Thyroid gland (tissue), 4 donors: ENCODE measurements at regions not wholly inside any gene's neighbourhood (a gene's known extent, or its start where the extent isn't known, plus 50 kb on each side); places are given as distances from the start of the nearest gene placed in this dataset.

Source experiments
- DNase-seq, 2 donors: peaks; one replicate each; pipeline ENCODE4 v3.0.0-alpha.2; 2019
- H3K27ac ChIP-seq, 3 donors: fragments of 200-600 bp; sonication (generic); 1 replicate in 2 of 3; 2 replicates in 1 of 3; pipeline ENCODE4 v1.5.1; 2016 to 2019; ENCODE audit warnings: mild to moderate bottlenecking in 1 of 3, moderate library complexity in 1 of 3
- H3K27me3 ChIP-seq: fragments of 200-600 bp; sonication (generic); one replicate; pipeline ENCODE4 v1.5.1; 2019
- H3K36me3 ChIP-seq, 2 donors: fragments of 200-600 bp; sonication (generic); one replicate each; pipeline ENCODE4 v1.5.1; 2016 to 2019
- H3K4me1 ChIP-seq, 2 donors: fragments of 200-600 bp; sonication (generic); one replicate each; pipeline ENCODE4 v1.5.1; 2017 to 2019
- H3K4me3 ChIP-seq, 3 donors: fragments of 200-600 bp; sonication (generic); replicated peaks in 1 of 3; 1 replicate in 2 of 3; 2 replicates in 1 of 3; pipeline ENCODE4 v1.5.1; 2016; ENCODE audit warnings: mild to moderate bottlenecking in 1 of 3
- H3K9me3 ChIP-seq: fragments of 200-600 bp; sonication (generic); one replicate; pipeline ENCODE4 v1.5.1; 2017
- POLR2A ChIP-seq, 2 donors: fragments of 450-650 bp; IDR thresholded peaks; one replicate each; pipeline ENCODE4 v1.6.1; 2017; ENCODE audit warnings: antibody characterized with exemption in 2 of 2, mild to moderate bottlenecking in 2 of 2, moderate library complexity in 1 of 2
- WGBS, 2 donors: methylation state at CpG; one replicate each; pipeline ENCODE4 v1.1.5; 2017; 5-methylcytosine and 5-hydroxymethylcytosine counted together
- intact Hi-C: fragments of 100-400 bp; cut with DNase I; formaldehyde crosslinking; loops from one replicate; pipeline ENCODE4 v1.15.1; 2023
- TF ChIP-seq, protein P1 (sequence below), 6 experiments: fragments of 200-600 bp in 3 of 6; fragments of 450-650 bp in 3 of 6; sonication (generic) in 3 of 6; IDR thresholded peaks; one replicate each; pipeline ENCODE4 v1.5.1; 2016 to 2019; ENCODE audit warnings: antibody characterized with exemption in 6 of 6, mild to moderate bottlenecking in 2 of 6, inconsistent platforms in 1 of 6, moderate library complexity in 1 of 6

DNA sequence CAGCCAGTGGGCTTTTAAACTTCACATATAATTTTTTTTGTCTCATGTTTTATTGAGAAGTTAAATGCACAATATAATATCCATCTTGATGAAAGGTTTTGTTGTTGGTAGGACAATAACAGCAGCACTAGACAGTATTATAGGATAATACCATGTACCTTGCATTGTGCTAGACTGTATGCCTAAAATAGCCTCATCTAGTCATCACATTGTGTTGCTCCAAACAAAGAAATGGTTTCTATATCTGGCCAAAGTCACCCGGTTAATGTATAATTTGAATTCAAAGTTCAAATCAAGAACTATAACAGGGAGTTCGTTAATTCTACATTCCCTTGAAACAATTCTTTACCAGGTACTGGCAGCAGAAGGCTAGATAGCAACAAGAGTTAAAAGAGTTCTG is 104.9 kb downstream of the KCNJ2 start:
- Histone ChIP-seq H3K27ac (no peak overlapping the region), H3K4me1 (no peaks in the 10 kb centered on the region), H3K4me3 (no peak overlapping the region), H3K36me3 (no peaks in the 10 kb centered on the region), H3K9me3 (no peaks in the 10 kb centered on the region), H3K27me3 (no peaks in the 10 kb centered on the region)
- no peak for DNase-seq
- TF ChIP-seq, protein P1, sequence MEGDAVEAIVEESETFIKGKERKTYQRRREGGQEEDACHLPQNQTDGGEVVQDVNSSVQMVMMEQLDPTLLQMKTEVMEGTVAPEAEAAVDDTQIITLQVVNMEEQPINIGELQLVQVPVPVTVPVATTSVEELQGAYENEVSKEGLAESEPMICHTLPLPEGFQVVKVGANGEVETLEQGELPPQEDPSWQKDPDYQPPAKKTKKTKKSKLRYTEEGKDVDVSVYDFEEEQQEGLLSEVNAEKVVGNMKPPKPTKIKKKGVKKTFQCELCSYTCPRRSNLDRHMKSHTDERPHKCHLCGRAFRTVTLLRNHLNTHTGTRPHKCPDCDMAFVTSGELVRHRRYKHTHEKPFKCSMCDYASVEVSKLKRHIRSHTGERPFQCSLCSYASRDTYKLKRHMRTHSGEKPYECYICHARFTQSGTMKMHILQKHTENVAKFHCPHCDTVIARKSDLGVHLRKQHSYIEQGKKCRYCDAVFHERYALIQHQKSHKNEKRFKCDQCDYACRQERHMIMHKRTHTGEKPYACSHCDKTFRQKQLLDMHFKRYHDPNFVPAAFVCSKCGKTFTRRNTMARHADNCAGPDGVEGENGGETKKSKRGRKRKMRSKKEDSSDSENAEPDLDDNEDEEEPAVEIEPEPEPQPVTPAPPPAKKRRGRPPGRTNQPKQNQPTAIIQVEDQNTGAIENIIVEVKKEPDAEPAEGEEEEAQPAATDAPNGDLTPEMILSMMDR (IDR thresholded peaks at IDR 0.05) = no peak
- no peak for TF ChIP-seq POLR2A (IDR thresholded peaks at IDR 0.05)
- 82 to 93% methylated on average over 2 of the region's 2 CpGs for WGBS, 2 donors
- intact Hi-C loops = no loop called here

DNA sequence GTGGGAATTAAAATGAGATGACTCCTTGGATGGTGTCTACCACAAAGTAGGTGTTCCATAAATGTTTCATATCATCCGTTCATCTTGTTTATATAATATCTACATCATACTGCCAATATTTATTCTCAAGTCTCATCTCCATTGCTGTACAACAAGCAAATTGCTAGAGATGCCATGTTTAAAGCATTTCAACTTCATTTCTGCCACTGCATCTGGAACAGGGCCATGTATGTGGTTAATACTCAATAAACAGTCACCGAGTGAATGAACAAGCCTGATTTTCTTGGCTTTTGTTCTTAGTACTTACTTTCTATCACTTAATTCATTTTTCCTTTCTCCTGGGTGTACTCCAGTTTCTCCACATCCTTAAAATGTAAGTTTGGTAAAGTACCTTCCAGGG is 107.6 kb downstream of the KCNJ2 start:
- no peak for DNase-seq
- intact Hi-C loops = no loop called here
- H3K9me3 ChIP-seq = no peaks in the 10 kb centered on the region
- H3K4me3 ChIP-seq = no peak overlapping the region
- H3K4me1 ChIP-seq = no peaks in the 10 kb centered on the region
- WGBS, 2 donors = 55 to 58% methylated on average over 2 of the region's 2 CpGs
- H3K27ac ChIP-seq = no peak overlapping the region
- no peak for TF ChIP-seq POLR2A (IDR thresholded peaks at IDR 0.05)
- TF ChIP-seq, protein P1 (IDR thresholded peaks at IDR 0.05) = no peak
- H3K27me3 ChIP-seq = no peaks in the 10 kb centered on the region
- H3K36me3 ChIP-seq = no peaks in the 10 kb centered on the region

DNA sequence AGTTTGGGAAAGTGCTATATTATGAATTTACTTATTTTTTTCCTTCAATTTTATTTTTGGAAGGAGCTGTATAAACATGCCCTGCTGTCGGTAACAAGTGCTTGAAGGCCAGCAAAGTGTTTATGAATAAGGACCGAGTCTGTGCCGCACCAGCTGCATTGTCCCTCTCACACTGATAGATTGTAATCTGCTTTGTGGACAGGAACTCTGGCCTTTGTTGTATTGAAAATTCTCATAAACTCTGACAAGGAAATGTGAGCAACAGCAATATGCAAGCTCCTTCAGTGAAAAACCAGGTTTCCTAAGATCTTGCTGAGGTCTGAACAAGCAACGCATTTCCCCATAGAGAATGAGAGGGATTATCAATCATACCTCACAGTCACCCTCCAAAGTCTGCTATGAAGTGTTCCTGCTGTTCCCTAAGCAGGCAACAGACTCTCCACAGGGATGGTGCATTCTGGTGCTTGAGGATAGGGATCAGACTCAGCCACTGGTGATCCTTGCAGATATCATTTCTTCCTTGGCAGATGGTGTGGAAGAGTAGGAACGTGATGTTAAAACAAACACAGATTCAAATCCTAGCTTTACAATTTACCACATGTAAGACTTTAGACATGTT is 109.6 kb downstream of the KCNJ2 start:
- intact Hi-C loops = no loop called here
- 61 to 69% methylated on average over 5 of the region's 5 CpGs for WGBS, 2 donors

DNA sequence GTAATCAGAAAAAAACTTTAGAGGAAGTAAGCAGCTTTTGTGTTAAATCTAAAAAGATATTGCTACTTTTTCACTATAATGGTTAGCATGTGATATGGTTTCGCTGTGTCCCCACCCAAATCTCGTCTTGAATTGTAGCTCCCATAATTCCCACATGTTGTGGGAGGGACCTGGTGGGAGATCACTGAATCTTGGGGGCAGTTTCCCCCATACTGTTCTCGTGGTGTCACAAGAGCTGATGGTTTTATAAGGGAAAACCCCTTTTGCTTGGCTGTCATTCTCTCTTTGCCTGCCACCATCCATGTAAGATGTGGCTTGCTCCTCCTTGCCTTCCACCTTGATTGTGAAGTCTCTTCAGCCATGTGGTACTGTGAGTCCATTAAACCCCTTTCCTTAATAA is 117.1 kb downstream of the KCNJ2 start:
- H3K4me3 ChIP-seq = no peak overlapping the region
- H3K36me3 ChIP-seq = no peaks in the 10 kb centered on the region
- no peaks in the 10 kb centered on the region for H3K4me1 ChIP-seq
- H3K27ac ChIP-seq = no peak overlapping the region
- 80 to 87% methylated on average over 3 of the region's 3 CpGs for WGBS, 2 donors
- no peaks in the 10 kb centered on the region for H3K27me3 ChIP-seq
- intact Hi-C loops = no loop called here
- no peak for DNase-seq
- TF ChIP-seq POLR2A (IDR thresholded peaks at IDR 0.05) = no peak
- TF ChIP-seq, protein P1 (IDR thresholded peaks at IDR 0.05) = no peak
- no peaks in the 10 kb centered on the region for H3K9me3 ChIP-seq

More for the DNA sequence above, 109.6 kb downstream of the KCNJ2 start:
- Histone ChIP-seq H3K4me3 (no peak overlapping the region), H3K27ac (no peak overlapping the region), H3K4me1 (no peaks in the 10 kb centered on the region), H3K36me3 (no peaks in the 10 kb centered on the region), H3K27me3 (no peaks in the 10 kb centered on the region), H3K9me3 (no peaks in the 10 kb centered on the region)
- no peak for TF ChIP-seq POLR2A (IDR thresholded peaks at IDR 0.05)
- TF ChIP-seq, protein P1 (IDR thresholded peaks at IDR 0.05) = no peak
- no peak for DNase-seq

DNA sequence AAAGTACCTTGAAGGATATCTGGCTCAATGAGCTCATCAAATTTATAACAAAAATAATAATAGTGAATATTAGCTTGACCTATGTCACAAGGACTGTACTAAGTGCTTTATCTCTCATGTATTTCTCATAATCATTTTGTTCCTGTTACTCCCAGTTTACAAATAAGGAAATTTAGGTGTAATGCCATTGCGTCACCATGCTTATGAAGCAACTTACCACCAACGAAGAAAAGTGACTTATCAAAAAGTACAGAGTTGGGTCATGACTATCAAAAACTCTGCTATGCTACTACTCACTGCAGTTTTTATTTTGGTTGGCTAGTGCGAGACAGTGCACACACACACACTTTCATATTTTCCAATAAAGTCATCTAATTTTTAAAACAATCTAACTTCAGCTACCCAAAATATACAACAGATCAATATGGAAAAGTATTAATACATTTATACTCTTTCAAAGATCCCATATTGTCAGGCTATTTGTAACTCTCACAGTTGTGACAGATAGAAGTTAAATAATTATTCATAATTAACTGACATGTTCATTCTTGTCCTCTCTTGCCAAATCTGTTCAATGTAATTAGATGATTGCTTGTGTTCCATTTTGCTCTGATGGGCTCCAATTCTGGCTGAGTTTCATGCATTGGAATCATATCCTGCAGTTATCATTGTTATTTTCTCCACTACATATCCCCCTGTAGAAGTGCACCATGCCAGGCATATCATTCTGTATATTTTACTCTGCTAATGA is 119.4 kb downstream of the KCNJ2 start:
- H3K4me1 ChIP-seq = no peaks in the 10 kb centered on the region
- no peak overlapping the region for H3K27ac ChIP-seq
- 89 to 94% methylated on average over 3 of the region's 3 CpGs for WGBS, 2 donors
- H3K36me3 ChIP-seq = no peaks in the 10 kb centered on the region
- intact Hi-C loops = no loop called here
- H3K27me3 ChIP-seq = no peaks in the 10 kb centered on the region
- TF ChIP-seq, protein P1 (IDR thresholded peaks at IDR 0.05) = no peak
- TF ChIP-seq POLR2A (IDR thresholded peaks at IDR 0.05) = no peak
- DNase-seq = no peak
- no peaks in the 10 kb centered on the region for H3K9me3 ChIP-seq
- H3K4me3 ChIP-seq = no peak overlapping the region
